Brain microvascular endothelial cell (primary cell): ENCODE measurements at regions not wholly inside any gene's neighbourhood (a gene's known extent, or its start where the extent isn't known, plus 50 kb on each side); places are given as distances from the start of the nearest gene placed in this dataset.
"Not testable (repeated sequence)": the region's sequence is repeated elsewhere in the genome, so short reads cannot be mapped to it uniquely, and the experiment has no call there.

Source experiments
- DNase-seq: peaks from one replicate; pipeline ENCODE4 v3.0.0-alpha.2; 2020
- H3K27ac ChIP-seq: fragments of 250-450 bp; sonication (Bioruptor Pico); 2 replicates; pipeline ENCODE4 v1.5.1; 2020; ENCODE audit warnings: mild to moderate bottlenecking, moderate library complexity
- H3K27me3 ChIP-seq: fragments of 250-450 bp; sonication (Bioruptor Pico); replicated peaks from 2 replicates; pipeline ENCODE4 v1.5.1; 2020; ENCODE audit warnings: mild to moderate bottlenecking
- H3K36me3 ChIP-seq: fragments of 250-450 bp; sonication (Bioruptor Pico); replicated peaks from 2 replicates; pipeline ENCODE4 v1.5.1; 2020; ENCODE audit warnings: mild to moderate bottlenecking
- H3K4me3 ChIP-seq: 2 replicates; pipeline ENCODE4 v1.5.1; 2011; ENCODE audit warnings: low read depth, mild to moderate bottlenecking, control low read depth, low read length, moderate library complexity
- in situ Hi-C: cut with HindIII; loops from 2 replicates; pipeline ENCODE4 v1.10.0; 2017; ENCODE audit warnings: low sequenced_read_pairs, low pct_ligation_motif_present
- TF ChIP-seq, protein P1 (sequence below): IDR thresholded peaks from 2 replicates; pipeline ENCODE4 v1.5.1; 2011; ENCODE audit warnings: low read depth, mild to moderate bottlenecking, moderate library complexity, low read length, control low read depth, inconsistent platforms; ENCODE audit errors: missing control alignments

DNA sequence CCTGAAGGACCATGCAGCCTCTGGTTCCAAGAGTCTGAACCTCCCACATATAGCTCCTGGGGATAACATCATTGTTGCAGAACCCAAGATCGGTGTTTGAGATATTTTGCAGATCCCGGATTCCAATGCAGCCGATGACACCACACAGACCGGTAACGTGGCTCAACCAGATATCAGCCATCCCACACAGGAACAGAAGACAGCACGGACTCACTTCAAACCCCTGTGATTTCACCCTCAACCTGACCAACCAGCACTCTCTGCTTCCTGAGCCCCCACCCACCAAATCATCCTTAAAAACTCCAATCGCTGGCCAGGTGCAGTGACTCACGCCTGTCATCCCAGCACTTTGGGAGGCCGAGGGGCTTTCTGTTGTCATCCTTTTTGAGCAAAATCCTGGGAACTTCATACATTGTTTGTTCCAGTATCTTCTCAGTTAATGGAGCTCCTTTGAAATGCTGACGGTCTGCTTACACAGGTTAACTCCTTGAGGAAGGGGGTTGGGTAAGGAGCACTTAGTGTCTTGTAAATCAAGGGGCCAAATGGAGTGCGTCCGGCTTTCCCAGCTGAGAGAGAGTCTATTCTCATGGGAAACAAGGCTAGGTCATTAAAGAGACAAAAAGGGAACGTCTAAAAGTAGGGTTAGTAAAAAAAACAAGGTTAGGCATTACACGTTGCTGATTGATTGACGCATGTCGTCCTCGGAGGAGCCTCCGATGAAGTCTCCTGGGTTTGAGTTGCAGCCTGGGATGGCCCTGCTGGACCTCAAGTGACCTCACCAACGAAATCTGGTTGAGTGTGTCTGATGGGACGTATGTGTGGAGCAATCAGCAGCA is 230.4 kb downstream of the CRLF2 start:
- TF ChIP-seq, protein P1, sequence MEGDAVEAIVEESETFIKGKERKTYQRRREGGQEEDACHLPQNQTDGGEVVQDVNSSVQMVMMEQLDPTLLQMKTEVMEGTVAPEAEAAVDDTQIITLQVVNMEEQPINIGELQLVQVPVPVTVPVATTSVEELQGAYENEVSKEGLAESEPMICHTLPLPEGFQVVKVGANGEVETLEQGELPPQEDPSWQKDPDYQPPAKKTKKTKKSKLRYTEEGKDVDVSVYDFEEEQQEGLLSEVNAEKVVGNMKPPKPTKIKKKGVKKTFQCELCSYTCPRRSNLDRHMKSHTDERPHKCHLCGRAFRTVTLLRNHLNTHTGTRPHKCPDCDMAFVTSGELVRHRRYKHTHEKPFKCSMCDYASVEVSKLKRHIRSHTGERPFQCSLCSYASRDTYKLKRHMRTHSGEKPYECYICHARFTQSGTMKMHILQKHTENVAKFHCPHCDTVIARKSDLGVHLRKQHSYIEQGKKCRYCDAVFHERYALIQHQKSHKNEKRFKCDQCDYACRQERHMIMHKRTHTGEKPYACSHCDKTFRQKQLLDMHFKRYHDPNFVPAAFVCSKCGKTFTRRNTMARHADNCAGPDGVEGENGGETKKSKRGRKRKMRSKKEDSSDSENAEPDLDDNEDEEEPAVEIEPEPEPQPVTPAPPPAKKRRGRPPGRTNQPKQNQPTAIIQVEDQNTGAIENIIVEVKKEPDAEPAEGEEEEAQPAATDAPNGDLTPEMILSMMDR = no peak
- no peaks in the 10 kb centered on the region for H3K27me3 ChIP-seq
- H3K4me3 ChIP-seq = no peak overlapping the region
- no peaks in the 10 kb centered on the region for H3K36me3 ChIP-seq
- no peak overlapping the region for H3K27ac ChIP-seq
- in situ Hi-C loops = no loop called here
- no peak for DNase-seq

DNA sequence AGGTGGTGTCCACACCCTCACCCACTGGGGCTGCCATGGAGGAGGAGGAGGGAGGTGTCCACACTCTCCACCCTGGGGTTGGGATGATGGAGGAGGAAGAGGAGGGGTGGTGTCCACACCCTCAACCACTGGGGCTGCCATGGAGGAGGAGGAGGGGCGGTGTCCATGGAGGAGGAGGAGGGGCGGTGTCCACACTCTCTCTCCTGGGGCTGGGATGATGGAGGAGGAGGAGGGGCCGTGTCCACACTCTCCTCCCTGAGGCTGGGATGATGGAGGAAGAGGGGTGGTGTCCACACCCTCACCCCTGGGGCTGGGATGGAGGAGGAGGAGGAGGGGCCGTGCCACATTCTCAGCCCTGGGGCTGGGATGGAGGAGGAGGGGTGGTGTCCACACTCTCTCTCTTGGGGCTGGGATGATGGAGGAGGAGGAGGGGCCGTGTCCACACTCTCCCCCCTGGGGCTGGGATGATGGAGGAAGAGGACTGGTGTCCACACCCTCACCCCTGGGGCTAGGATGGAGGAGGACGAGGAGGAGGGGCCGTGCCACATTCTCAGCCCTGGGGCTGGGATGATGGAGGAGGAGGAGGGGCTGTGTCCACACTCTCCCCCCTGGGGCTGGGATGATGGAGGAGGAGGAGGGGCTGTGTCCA is 231.7 kb downstream of the CRLF2 start:
- in situ Hi-C loops = no loop called here
- Histone ChIP-seq H3K27me3 (no peaks in the 10 kb centered on the region), H3K27ac (no peak overlapping the region), H3K4me3 (no peak overlapping the region), H3K36me3 (no peaks in the 10 kb centered on the region)
- no peak for DNase-seq
- TF ChIP-seq, protein P1 = no peak

DNA sequence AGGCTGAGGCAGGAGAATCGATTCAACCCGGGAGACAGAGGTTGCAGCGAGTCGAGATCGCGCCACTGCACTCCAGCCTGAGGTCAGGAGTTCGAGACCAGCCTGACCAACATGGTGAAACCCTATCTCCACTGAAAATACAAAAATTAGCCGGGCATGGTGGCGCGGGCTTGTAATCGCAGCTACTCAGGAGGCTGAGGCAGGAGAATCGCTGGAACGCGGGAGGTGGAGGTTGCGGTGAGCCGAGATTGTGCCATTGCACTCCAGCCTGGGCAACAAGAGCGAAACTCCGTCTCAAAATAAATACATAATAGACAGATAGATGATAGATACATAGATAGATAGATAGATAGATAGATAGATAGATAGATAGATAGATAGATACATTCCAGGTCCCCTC is 233.3 kb downstream of the CRLF2 start:
- H3K27me3 ChIP-seq, H3K36me3 ChIP-seq, H3K4me3 ChIP-seq, DNase-seq, H3K27ac ChIP-seq, in situ Hi-C loops: not testable (repeated sequence)

DNA sequence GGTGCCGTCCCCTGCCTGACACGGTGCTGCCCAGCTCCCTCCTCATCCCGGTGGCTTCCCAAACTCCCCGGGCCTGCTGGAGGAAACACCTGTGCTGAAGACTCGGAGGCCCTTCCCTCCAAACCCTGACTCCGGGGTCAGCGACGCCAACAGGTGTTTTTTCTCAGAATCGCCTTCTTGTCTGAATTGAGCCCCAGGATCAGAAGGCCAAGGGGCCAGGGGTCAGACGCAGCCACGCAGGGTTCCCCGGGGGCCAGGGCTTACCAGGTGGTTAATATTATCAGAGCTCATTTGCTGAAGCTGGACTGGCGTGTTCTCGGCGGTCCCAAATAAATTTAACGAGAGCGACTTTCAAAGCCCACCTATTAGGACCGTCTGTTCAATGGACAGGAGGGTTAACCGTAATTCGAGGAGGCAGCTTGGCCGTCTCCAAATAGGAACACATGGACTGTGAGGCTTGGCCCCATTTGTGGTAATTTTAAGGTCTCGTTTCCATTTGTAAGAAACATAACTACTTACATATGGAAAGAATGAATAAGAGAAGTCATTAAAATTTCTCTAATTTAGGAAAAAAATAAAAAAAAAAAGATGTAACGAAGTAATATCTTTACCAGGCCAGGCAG is 239.3 kb downstream of the CRLF2 start:
- TF ChIP-seq, protein P1 = no peak
- Histone ChIP-seq H3K4me3 (no peak overlapping the region), H3K27me3 (no peaks in the 10 kb centered on the region), H3K36me3 (no peaks in the 10 kb centered on the region), H3K27ac (no peak overlapping the region)
- no peak for DNase-seq
- in situ Hi-C loops = no loop called here

DNA sequence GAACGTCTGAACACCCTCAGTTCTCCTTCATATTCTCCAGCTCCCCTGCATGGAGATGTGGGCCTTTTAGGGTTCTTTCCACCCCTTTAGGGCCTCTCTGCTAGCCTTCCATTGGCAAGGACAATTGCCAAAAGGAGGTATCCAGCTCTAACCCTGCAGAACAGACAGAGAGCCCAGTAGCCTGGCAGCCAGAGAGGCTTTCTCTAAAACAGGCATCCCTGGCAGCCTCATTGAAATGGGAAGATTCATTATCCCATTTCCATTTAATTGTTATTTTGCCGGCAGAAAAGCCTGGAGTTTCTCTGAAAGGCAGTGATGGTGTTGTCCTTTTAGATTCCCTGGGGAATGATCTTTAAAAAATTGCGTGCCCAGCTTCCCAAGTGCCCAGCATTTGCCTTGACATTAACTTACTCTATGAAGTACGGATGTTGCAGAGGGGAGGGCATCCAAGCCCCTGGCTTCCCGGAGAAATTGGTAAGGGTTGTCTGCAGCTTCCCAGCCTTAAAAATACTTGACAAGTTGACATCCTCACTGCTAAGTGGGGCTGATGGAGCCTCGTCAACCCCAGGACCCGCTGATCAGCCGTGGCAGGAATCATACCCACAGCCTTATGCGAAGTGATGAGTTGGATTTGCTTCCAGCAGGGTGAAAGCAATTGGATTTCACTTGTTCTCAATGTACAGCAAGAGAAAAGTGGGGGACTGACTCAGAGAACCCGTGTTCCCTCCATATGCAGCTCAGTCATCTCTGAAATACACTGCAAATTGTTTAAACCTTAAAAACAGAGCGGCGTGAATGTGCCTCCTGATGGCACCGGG is 244.1 kb downstream of the CRLF2 start:
- Histone ChIP-seq H3K27me3 (no peaks in the 10 kb centered on the region), H3K4me3 (no peak overlapping the region), H3K27ac (no peak overlapping the region), H3K36me3 (no peaks in the 10 kb centered on the region)
- no peak for DNase-seq
- in situ Hi-C loops = no loop called here
- TF ChIP-seq, protein P1 = no peak
